GM13977 (cell line): ENCODE measurements at regions not wholly inside any gene's neighbourhood (a gene's known extent, or its start where the extent isn't known, plus 50 kb on each side); places are given as distances from the start of the nearest gene placed in this dataset.

Source experiments
- DNase-seq: peaks from one replicate; pipeline ENCODE4 v3.0.0; 2012; ENCODE audit warnings: low spot score
- in situ Hi-C: fragments of 300-500 bp; cut with MboI; formaldehyde crosslinking; loops from one replicate; pipeline ENCODE4 v1.12.0; 2022; ENCODE audit warnings: low sequenced_read_pairs, low pct_unique_long_range_greater_than_20kb, mixed read lengths, inconsistent platforms; ENCODE audit not compliant: unreplicated experiment
- TF ChIP-seq, protein P1 (sequence below): IDR thresholded peaks from 2 replicates; pipeline ENCODE4 v1.5.1; 2012; ENCODE audit warnings: mild to moderate bottlenecking, control low read depth; ENCODE audit not compliant: insufficient read depth; ENCODE audit errors: extremely low read depth, missing control alignments

DNA sequence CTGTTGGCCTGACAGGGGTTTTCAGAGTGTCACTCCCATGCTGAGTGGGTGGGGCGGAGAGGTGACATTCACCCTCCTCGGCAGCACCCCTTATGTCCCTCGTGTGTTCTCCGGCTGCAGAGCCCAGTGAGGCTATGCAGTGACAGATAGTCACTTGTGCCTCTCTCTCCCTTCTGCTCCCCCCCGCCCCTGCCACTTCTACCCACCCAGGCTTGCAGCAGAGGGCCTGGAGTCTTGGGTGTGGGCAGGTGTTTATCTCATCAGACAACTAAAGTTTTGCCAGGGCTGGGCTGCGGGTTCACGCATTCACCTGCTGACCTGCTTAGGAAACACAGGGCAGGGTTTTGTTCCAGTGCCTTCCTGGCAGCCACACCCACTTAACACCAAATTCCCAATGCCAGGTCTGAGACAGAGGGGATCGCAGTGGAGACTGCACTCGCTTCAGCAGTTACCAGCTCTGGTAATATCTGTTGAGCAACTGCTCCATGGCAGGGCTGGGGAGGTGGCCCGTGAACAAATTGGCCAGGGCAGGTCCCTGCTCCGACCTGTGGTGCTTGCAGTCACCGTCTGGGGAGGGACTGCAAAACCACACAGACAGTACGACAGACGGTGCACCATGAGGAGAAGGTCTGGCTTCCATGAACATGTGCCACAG lies 50.5 kb upstream of the ADA2 start:
- in situ Hi-C loops: no loop called here
- TF ChIP-seq, protein P1, sequence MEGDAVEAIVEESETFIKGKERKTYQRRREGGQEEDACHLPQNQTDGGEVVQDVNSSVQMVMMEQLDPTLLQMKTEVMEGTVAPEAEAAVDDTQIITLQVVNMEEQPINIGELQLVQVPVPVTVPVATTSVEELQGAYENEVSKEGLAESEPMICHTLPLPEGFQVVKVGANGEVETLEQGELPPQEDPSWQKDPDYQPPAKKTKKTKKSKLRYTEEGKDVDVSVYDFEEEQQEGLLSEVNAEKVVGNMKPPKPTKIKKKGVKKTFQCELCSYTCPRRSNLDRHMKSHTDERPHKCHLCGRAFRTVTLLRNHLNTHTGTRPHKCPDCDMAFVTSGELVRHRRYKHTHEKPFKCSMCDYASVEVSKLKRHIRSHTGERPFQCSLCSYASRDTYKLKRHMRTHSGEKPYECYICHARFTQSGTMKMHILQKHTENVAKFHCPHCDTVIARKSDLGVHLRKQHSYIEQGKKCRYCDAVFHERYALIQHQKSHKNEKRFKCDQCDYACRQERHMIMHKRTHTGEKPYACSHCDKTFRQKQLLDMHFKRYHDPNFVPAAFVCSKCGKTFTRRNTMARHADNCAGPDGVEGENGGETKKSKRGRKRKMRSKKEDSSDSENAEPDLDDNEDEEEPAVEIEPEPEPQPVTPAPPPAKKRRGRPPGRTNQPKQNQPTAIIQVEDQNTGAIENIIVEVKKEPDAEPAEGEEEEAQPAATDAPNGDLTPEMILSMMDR: no peak
- DNase-seq: no peak

DNA sequence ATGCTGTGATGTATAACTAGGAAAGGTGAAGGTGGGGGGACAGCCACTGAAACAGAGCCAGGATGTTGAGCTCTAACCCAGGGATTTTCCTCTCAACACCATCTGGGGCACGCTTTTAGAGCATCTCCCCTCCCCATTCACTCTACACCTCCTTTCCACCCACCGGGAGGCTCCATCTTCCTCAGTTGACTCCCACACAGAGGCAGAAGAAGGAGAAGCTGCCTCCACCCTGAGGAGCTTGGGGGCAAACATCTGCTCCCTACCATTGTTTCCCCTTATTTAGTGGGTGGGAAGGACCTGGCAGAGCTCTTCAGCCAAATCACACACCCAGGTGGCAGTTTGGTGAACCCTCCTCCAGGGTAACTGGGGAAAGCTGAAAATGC lies 50.0 kb upstream of the ADA2 start:
- TF ChIP-seq, protein P1: no peak
- in situ Hi-C loops: no loop called here
- DNase-seq: no peak
